ENCODE measurements at regions not wholly inside any gene's neighbourhood (a gene's known extent, or its start where the extent isn't known, plus 50 kb on each side); places are given as distances from the start of the nearest gene placed in this dataset.

DNA sequence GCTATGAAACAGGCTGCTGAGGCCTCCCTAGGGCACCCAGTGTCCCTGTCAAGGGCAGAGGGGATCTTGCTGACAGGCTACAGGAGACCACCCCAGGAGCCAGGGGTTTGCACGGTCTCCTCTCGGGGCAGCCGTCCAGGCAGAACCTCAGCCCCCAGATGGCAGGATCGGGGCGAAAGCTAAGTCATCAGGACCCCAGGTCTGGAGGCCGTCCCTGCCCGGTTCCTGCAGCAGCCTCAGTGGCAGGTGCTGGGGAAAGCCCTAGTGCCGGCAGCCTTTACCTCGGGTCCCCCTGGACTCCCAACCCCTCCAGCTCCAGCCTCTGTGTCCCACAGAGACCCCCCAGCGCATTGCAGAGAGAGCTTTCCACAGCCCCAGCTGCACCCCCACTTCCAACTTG is 103.8 kb upstream of the C14orf180 start:
- H3K79me2 ChIP-seq (ENCODE audit: insufficient read depth) = no peaks in the 10 kb centered on the region
- no peaks in the 10 kb centered on the region for H3K9me2 ChIP-seq
- no peak overlapping the region for H3K4me3 ChIP-seq (ENCODE audit: low read depth in 2 of 2, low read length in 1 of 2)
- H3F3A ChIP-seq (replicated peaks; ENCODE audit: insufficient read depth) = no peaks in the 10 kb centered on the region
- H3K4me2 ChIP-seq = no peak overlapping the region
- H4K20me1 ChIP-seq (ENCODE audit: insufficient read depth) = no peaks in the 10 kb centered on the region
- no peak overlapping the region for H3K27ac ChIP-seq (ENCODE audit: low read depth in 2 of 2, low read length in 1 of 2)
- no peak overlapping the region for H3K9ac ChIP-seq
- no peaks in the 10 kb centered on the region for H3K36me3 ChIP-seq (replicated peaks in 1 of 2; ENCODE audit: control insufficient read depth in 1 of 2, insufficient read depth in 2 of 2, low read length in 1 of 2)
- H3K4me1 ChIP-seq (ENCODE audit: control insufficient read depth in 1 of 2, insufficient read depth in 2 of 2, low read depth in 1 of 2, low read length in 1 of 2) = peaks cover 0 to 13% of the 10 kb centered on the region in 2 experiments; a peak in 2 of 4 replicates
- 60% methylated on average over 1 of the region's 10 CpGs for WGBS (ENCODE audit: low lambda C conversion rate)
- TF ChIP-seq TEAD4 (IDR thresholded peaks at IDR 0.05; ENCODE audit: borderline replicate concordance, insufficient read depth) (no peak), ELF1 (IDR thresholded peaks at IDR 0.05) (no peak), RXRA (IDR thresholded peaks at IDR 0.05; ENCODE audit: borderline replicate concordance, low read depth) (no peak), EP300 (IDR thresholded peaks at IDR 0.05; ENCODE audit: borderline replicate concordance in 1 of 2, low read depth in 1 of 2, low read length in 1 of 2) (no peak), EZH2phosphoT487 (IDR thresholded peaks at IDR 0.05; ENCODE audit: borderline replicate concordance, low read depth) (no peak), GABPA (IDR thresholded peaks at IDR 0.05; ENCODE audit: low read depth) (no peak), TAF1 (IDR thresholded peaks at IDR 0.05; ENCODE audit: borderline replicate concordance, low read depth, low read length) (no peak), JUND (IDR thresholded peaks at IDR 0.05) (no peak)
- TF ChIP-seq, protein P1, sequence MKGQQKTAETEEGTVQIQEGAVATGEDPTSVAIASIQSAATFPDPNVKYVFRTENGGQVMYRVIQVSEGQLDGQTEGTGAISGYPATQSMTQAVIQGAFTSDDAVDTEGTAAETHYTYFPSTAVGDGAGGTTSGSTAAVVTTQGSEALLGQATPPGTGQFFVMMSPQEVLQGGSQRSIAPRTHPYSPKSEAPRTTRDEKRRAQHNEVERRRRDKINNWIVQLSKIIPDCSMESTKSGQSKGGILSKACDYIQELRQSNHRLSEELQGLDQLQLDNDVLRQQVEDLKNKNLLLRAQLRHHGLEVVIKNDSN (IDR thresholded peaks at IDR 0.05; ENCODE audit: borderline replicate concordance, low read depth) = no peak
- TF ChIP-seq, protein P2, sequence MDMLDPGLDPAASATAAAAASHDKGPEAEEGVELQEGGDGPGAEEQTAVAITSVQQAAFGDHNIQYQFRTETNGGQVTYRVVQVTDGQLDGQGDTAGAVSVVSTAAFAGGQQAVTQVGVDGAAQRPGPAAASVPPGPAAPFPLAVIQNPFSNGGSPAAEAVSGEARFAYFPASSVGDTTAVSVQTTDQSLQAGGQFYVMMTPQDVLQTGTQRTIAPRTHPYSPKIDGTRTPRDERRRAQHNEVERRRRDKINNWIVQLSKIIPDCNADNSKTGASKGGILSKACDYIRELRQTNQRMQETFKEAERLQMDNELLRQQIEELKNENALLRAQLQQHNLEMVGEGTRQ (IDR thresholded peaks at IDR 0.05; ENCODE audit: borderline replicate concordance, low read depth, low read length) = no peak
- TF ChIP-seq, protein P3, sequence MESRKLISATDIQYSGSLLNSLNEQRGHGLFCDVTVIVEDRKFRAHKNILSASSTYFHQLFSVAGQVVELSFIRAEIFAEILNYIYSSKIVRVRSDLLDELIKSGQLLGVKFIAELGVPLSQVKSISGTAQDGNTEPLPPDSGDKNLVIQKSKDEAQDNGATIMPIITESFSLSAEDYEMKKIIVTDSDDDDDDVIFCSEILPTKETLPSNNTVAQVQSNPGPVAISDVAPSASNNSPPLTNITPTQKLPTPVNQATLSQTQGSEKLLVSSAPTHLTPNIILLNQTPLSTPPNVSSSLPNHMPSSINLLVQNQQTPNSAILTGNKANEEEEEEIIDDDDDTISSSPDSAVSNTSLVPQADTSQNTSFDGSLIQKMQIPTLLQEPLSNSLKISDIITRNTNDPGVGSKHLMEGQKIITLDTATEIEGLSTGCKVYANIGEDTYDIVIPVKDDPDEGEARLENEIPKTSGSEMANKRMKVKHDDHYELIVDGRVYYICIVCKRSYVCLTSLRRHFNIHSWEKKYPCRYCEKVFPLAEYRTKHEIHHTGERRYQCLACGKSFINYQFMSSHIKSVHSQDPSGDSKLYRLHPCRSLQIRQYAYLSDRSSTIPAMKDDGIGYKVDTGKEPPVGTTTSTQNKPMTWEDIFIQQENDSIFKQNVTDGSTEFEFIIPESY (IDR thresholded peaks at IDR 0.05; ENCODE audit: borderline replicate concordance, low read depth) = no peak
- ChIA-PET POLR2A (no interaction called here), CTCF (interaction anchor here (0.9 to 1.4 kb wide), 2 partner anchors 10 to 398 kb away, joined by 3 read pairs; no protein-coding TSS in a partner anchor)
- DNase-seq = no peak
- no peak overlapping the region for H2AFZ ChIP-seq (ENCODE audit: low read depth)
- no peaks in the 10 kb centered on the region for H3K27me3 ChIP-seq (ENCODE audit: insufficient read depth)
- no peaks in the 10 kb centered on the region for H3K9me3 ChIP-seq

DNA sequence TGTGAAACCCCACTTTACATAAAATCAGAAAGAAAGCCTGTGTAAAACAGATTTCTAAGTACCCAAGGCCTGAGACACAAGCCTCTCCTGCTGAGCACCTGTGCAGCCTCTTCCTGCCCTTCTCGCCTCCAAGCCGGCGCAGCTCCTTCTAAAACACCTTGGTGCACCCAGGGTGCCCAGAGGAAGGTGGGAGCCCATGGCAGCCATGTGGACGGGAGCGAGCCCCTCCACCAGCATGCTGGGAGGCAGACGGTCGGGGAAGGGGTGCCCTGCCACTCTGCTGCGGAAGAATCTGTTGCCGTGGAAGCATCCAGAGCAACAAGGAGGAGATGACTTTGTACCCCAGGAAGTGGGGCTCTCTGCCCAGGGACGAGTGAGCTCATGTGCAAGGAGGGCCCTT is 103.1 kb upstream of the C14orf180 start:
- Histone ChIP-seq H3K36me3 (replicated peaks in 1 of 2; ENCODE audit: control insufficient read depth in 1 of 2, insufficient read depth in 2 of 2, low read length in 1 of 2) (no peaks in the 10 kb centered on the region), H3K27me3 (ENCODE audit: insufficient read depth) (no peaks in the 10 kb centered on the region), H3K27ac (ENCODE audit: low read depth in 2 of 2, low read length in 1 of 2) (no peak overlapping the region), H3K4me1 (ENCODE audit: control insufficient read depth in 1 of 2, insufficient read depth in 2 of 2, low read depth in 1 of 2, low read length in 1 of 2) (peaks cover 0 to 13% of the 10 kb centered on the region in 2 experiments; a peak in 2 of 4 replicates), H3K79me2 (ENCODE audit: insufficient read depth) (no peaks in the 10 kb centered on the region), H3K9ac (no peak overlapping the region), H3F3A (replicated peaks; ENCODE audit: insufficient read depth) (no peaks in the 10 kb centered on the region), H2AFZ (ENCODE audit: low read depth) (no peak overlapping the region), H3K4me3 (ENCODE audit: low read depth in 2 of 2, low read length in 1 of 2) (no peak overlapping the region), H3K4me2 (no peak overlapping the region), H3K9me3 (no peaks in the 10 kb centered on the region), H3K9me2 (no peaks in the 10 kb centered on the region), H4K20me1 (ENCODE audit: insufficient read depth) (no peaks in the 10 kb centered on the region)
- POLR2A ChIA-PET = no interaction called here
- no peak for DNase-seq
- WGBS (ENCODE audit: low lambda C conversion rate) = 69% methylated on average over 10 of the region's 10 CpGs
- CTCF ChIA-PET = interaction anchor here (0.9 to 1.2 kb wide), 2 partner anchors 11 to 14 kb away, joined by 3 read pairs; no protein-coding TSS in a partner anchor
- TF ChIP-seq FOSL2 (IDR thresholded peaks at IDR 0.05; ENCODE audit: borderline replicate concordance, low read depth) (no peak), EP300 (IDR thresholded peaks at IDR 0.05; ENCODE audit: borderline replicate concordance in 1 of 2, low read depth in 1 of 2, low read length in 1 of 2) (no peak), TAF1 (IDR thresholded peaks at IDR 0.05; ENCODE audit: borderline replicate concordance, low read depth, low read length) (no peak), GATA2 (CRISPR knock-in tag; IDR thresholded peaks at IDR 0.05) (no peak), RFX5 (IDR thresholded peaks at IDR 0.05; ENCODE audit: low read length) (no peak), EZH2phosphoT487 (IDR thresholded peaks at IDR 0.05; ENCODE audit: borderline replicate concordance, low read depth) (no peak), ELF1 (IDR thresholded peaks at IDR 0.05) (no peak), NFIC (IDR thresholded peaks at IDR 0.05; ENCODE audit: borderline replicate concordance) (no peak), FOXM1 (IDR thresholded peaks at IDR 0.05; ENCODE audit: low read depth) (no peak), JUND (IDR thresholded peaks at IDR 0.05) (no peak)
- TF ChIP-seq, protein P4, sequence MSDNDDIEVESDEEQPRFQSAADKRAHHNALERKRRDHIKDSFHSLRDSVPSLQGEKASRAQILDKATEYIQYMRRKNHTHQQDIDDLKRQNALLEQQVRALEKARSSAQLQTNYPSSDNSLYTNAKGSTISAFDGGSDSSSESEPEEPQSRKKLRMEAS (IDR thresholded peaks at IDR 0.05; ENCODE audit: low read depth) = no peak
- TF ChIP-seq, protein P5, sequence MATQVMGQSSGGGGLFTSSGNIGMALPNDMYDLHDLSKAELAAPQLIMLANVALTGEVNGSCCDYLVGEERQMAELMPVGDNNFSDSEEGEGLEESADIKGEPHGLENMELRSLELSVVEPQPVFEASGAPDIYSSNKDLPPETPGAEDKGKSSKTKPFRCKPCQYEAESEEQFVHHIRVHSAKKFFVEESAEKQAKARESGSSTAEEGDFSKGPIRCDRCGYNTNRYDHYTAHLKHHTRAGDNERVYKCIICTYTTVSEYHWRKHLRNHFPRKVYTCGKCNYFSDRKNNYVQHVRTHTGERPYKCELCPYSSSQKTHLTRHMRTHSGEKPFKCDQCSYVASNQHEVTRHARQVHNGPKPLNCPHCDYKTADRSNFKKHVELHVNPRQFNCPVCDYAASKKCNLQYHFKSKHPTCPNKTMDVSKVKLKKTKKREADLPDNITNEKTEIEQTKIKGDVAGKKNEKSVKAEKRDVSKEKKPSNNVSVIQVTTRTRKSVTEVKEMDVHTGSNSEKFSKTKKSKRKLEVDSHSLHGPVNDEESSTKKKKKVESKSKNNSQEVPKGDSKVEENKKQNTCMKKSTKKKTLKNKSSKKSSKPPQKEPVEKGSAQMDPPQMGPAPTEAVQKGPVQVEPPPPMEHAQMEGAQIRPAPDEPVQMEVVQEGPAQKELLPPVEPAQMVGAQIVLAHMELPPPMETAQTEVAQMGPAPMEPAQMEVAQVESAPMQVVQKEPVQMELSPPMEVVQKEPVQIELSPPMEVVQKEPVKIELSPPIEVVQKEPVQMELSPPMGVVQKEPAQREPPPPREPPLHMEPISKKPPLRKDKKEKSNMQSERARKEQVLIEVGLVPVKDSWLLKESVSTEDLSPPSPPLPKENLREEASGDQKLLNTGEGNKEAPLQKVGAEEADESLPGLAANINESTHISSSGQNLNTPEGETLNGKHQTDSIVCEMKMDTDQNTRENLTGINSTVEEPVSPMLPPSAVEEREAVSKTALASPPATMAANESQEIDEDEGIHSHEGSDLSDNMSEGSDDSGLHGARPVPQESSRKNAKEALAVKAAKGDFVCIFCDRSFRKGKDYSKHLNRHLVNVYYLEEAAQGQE (IDR thresholded peaks at IDR 0.05; ENCODE audit: low read depth, low read length) = no peak

All from SK-N-SH (cell line).